K562 (cell line): ENCODE measurements at regions not wholly inside any gene's neighbourhood (a gene's known extent, or its start where the extent isn't known, plus 50 kb on each side); places are given as distances from the start of the nearest gene placed in this dataset.

ENCODE experiments used
- DPF2 ChIP-seq: fragments of 450-650 bp; IDR thresholded peaks from 2 replicates; pipeline ENCODE4 v1.6.1; 2016
- GTF3C2 ChIP-seq: IDR thresholded peaks from 3 replicates; pipeline ENCODE4 v1.6.1; 2011; ENCODE audit warnings: borderline replicate concordance, mild to moderate bottlenecking, moderate library complexity; ENCODE audit not compliant: insufficient read length; ENCODE audit errors: extremely low read depth
- ZNF778 ChIP-seq: fragments of 450-650 bp; formaldehyde crosslinking; IDR thresholded peaks from 2 replicates; pipeline ENCODE4 v1.4.0; 2020; ENCODE audit warnings: mild to moderate bottlenecking, moderate library complexity
- TF ChIP-seq, protein P1 (sequence below): fragments of 250-450 bp; sonication (Bioruptor Pico); IDR thresholded peaks from 2 replicates; pipeline ENCODE4 v1.5.0; 2021
- TF ChIP-seq, protein P2 (sequence below): fragments of 450-650 bp; IDR thresholded peaks from 2 replicates; pipeline ENCODE4 v1.6.1; 2016; ENCODE audit warnings: mild to moderate bottlenecking, moderate library complexity

GRCh38 chrX:99421796-99422195 is 988.3 kb downstream of the PCDH19 start (continued):
- no peak for TF ChIP-seq GTF3C2
- TF ChIP-seq, protein P1, sequence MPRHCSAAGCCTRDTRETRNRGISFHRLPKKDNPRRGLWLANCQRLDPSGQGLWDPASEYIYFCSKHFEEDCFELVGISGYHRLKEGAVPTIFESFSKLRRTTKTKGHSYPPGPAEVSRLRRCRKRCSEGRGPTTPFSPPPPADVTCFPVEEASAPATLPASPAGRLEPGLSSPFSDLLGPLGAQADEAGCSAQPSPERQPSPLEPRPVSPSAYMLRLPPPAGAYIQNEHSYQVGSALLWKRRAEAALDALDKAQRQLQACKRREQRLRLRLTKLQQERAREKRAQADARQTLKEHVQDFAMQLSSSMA, result no peak
- TF ChIP-seq DPF2, result no peak
- TF ChIP-seq, protein P2, sequence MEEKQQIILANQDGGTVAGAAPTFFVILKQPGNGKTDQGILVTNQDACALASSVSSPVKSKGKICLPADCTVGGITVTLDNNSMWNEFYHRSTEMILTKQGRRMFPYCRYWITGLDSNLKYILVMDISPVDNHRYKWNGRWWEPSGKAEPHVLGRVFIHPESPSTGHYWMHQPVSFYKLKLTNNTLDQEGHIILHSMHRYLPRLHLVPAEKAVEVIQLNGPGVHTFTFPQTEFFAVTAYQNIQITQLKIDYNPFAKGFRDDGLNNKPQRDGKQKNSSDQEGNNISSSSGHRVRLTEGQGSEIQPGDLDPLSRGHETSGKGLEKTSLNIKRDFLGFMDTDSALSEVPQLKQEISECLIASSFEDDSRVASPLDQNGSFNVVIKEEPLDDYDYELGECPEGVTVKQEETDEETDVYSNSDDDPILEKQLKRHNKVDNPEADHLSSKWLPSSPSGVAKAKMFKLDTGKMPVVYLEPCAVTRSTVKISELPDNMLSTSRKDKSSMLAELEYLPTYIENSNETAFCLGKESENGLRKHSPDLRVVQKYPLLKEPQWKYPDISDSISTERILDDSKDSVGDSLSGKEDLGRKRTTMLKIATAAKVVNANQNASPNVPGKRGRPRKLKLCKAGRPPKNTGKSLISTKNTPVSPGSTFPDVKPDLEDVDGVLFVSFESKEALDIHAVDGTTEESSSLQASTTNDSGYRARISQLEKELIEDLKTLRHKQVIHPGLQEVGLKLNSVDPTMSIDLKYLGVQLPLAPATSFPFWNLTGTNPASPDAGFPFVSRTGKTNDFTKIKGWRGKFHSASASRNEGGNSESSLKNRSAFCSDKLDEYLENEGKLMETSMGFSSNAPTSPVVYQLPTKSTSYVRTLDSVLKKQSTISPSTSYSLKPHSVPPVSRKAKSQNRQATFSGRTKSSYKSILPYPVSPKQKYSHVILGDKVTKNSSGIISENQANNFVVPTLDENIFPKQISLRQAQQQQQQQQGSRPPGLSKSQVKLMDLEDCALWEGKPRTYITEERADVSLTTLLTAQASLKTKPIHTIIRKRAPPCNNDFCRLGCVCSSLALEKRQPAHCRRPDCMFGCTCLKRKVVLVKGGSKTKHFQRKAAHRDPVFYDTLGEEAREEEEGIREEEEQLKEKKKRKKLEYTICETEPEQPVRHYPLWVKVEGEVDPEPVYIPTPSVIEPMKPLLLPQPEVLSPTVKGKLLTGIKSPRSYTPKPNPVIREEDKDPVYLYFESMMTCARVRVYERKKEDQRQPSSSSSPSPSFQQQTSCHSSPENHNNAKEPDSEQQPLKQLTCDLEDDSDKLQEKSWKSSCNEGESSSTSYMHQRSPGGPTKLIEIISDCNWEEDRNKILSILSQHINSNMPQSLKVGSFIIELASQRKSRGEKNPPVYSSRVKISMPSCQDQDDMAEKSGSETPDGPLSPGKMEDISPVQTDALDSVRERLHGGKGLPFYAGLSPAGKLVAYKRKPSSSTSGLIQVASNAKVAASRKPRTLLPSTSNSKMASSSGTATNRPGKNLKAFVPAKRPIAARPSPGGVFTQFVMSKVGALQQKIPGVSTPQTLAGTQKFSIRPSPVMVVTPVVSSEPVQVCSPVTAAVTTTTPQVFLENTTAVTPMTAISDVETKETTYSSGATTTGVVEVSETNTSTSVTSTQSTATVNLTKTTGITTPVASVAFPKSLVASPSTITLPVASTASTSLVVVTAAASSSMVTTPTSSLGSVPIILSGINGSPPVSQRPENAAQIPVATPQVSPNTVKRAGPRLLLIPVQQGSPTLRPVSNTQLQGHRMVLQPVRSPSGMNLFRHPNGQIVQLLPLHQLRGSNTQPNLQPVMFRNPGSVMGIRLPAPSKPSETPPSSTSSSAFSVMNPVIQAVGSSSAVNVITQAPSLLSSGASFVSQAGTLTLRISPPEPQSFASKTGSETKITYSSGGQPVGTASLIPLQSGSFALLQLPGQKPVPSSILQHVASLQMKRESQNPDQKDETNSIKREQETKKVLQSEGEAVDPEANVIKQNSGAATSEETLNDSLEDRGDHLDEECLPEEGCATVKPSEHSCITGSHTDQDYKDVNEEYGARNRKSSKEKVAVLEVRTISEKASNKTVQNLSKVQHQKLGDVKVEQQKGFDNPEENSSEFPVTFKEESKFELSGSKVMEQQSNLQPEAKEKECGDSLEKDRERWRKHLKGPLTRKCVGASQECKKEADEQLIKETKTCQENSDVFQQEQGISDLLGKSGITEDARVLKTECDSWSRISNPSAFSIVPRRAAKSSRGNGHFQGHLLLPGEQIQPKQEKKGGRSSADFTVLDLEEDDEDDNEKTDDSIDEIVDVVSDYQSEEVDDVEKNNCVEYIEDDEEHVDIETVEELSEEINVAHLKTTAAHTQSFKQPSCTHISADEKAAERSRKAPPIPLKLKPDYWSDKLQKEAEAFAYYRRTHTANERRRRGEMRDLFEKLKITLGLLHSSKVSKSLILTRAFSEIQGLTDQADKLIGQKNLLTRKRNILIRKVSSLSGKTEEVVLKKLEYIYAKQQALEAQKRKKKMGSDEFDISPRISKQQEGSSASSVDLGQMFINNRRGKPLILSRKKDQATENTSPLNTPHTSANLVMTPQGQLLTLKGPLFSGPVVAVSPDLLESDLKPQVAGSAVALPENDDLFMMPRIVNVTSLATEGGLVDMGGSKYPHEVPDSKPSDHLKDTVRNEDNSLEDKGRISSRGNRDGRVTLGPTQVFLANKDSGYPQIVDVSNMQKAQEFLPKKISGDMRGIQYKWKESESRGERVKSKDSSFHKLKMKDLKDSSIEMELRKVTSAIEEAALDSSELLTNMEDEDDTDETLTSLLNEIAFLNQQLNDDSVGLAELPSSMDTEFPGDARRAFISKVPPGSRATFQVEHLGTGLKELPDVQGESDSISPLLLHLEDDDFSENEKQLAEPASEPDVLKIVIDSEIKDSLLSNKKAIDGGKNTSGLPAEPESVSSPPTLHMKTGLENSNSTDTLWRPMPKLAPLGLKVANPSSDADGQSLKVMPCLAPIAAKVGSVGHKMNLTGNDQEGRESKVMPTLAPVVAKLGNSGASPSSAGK, result no peak
- TF ChIP-seq ZNF778 (CRISPR knock-in tag), result no peak
